ENCODE measurements at regions not wholly inside any gene's neighbourhood (a gene's known extent, or its start where the extent isn't known, plus 50 kb on each side); places are given as distances from the start of the nearest gene placed in this dataset.
A peak's percentile ranks its signal among the peaks of the same experiment; 100 is the strongest.

- no peak for DNase-seq
These were observed 69.6 kb upstream of the GGTA1 start for GRCh38 chr9:121569266-121569648.

GRCh38 chr9:121572581-121572980 lies 72.9 kb upstream of the GGTA1 start:
- DNase-seq = no peak

GRCh38 chr9:121573717-121574485 lies 74.3 kb upstream of the GGTA1 start:
- no peak for DNase-seq

- no peak for DNase-seq
These were observed 75.3 kb upstream of the GGTA1 start for GRCh38 chr9:121574774-121575519.

GRCh38 chr9:121576281-121577075 lies 75.0 kb upstream of the DAB2IP start:
- DNase-seq = no peak

- no peak for DNase-seq
These were observed 74.3 kb upstream of the DAB2IP start for GRCh38 chr9:121577166-121577565.

- no peak for DNase-seq
These were observed 73.9 kb upstream of the DAB2IP start for GRCh38 chr9:121577572-121577971.

- no peak for DNase-seq
These were observed 69.4 kb upstream of the DAB2IP start for GRCh38 chr9:121581786-121582600.

GRCh38 chr9:121582641-121583040 lies 68.8 kb upstream of the DAB2IP start:
- no peak for DNase-seq

- DNase-seq = no peak
These were observed 67.0 kb upstream of the DAB2IP start for GRCh38 chr9:121584421-121584820.

- no peak for DNase-seq
These were observed 63.6 kb upstream of the DAB2IP start for GRCh38 chr9:121587863-121588262.

- DNase-seq = no peak
These were observed 61.4 kb upstream of the DAB2IP start for GRCh38 chr9:121589986-121590385.

- no peak for DNase-seq
These were observed 59.2 kb upstream of the DAB2IP start for GRCh38 chr9:121592265-121592664.

GRCh38 chr9:121593066-121593465 lies 58.4 kb upstream of the DAB2IP start:
- no peak for DNase-seq

- no peak for DNase-seq
These were observed 54.9 kb upstream of the DAB2IP start for GRCh38 chr9:121596515-121596914.

- no peak for DNase-seq
These were observed 53.7 kb upstream of the DAB2IP start for GRCh38 chr9:121597698-121598166.

GRCh38 chr9:121598167-121598964 lies 53.1 kb upstream of the DAB2IP start:
- DNase-seq = peak; percentile 89

- peak; percentile 73 for DNase-seq
These were observed 52.2 kb upstream of the DAB2IP start for GRCh38 chr9:121598965-121599871.

- no peak for DNase-seq
These were observed 51.4 kb upstream of the DAB2IP start for GRCh38 chr9:121599872-121600585.
